Testis (tissue), 2 donors: ENCODE measurements at regions not wholly inside any gene's neighbourhood (a gene's known extent, or its start where the extent isn't known, plus 50 kb on each side); places are given as distances from the start of the nearest gene placed in this dataset.

ENCODE experiments used
- CTCF ChIP-seq, 3 experiments: fragments of 450-650 bp in 2 of 3; fragments of 200-600 bp in 1 of 3; sonication (generic) in 1 of 3; IDR thresholded peaks; one replicate each; pipeline ENCODE4 v1.5.1; 2016 to 2019; ENCODE audit warnings: antibody characterized with exemption in 3 of 3, mild to moderate bottlenecking in 2 of 3, moderate library complexity in 1 of 3
- POLR2A ChIP-seq: fragments of 450-650 bp; IDR thresholded peaks from one replicate; pipeline ENCODE4 v1.6.1; 2017; ENCODE audit warnings: antibody characterized with exemption, mild to moderate bottlenecking, moderate library complexity

GRCh38 chr1:112828716-112829115 is 113.6 kb upstream of the PPM1J start:
- TF ChIP-seq CTCF (IDR thresholded peaks at IDR 0.05) (no peak), POLR2A (no peak)
